Neural progenitor cell (in vitro differentiated cells): ENCODE measurements at regions not wholly inside any gene's neighbourhood (a gene's known extent, or its start where the extent isn't known, plus 50 kb on each side); places are given as distances from the start of the nearest gene placed in this dataset.

Experiments used
- DNase-seq: peaks from one replicate; pipeline ENCODE4 v3.0.0-alpha.2; 2016; ENCODE audit warnings: low spot score
- H2AFZ ChIP-seq: fragments of 200-600 bp; sonication (generic); replicated peaks from 2 replicates; pipeline ENCODE4 v1.6.1; 2016; ENCODE audit warnings: antibody characterized with exemption
- H3F3A ChIP-seq: fragments of 200-600 bp; sonication (generic); 2 replicates; pipeline ENCODE4 v1.6.1; 2016; ENCODE audit warnings: antibody characterized with exemption, low read depth
- H3K27ac ChIP-seq: fragments of 200-600 bp; sonication (generic); 2 replicates; pipeline ENCODE4 v1.5.1; 2016; ENCODE audit warnings: mild to moderate bottlenecking
- H3K27me3 ChIP-seq: fragments of 200-600 bp; sonication (generic); 2 replicates; pipeline ENCODE4 v1.6.1; 2016; ENCODE audit warnings: mild to moderate bottlenecking, moderate library complexity
- H3K36me3 ChIP-seq: fragments of 200-600 bp; sonication (generic); 2 replicates; pipeline ENCODE4 v1.5.1; 2016
- H3K4me1 ChIP-seq: fragments of 200-600 bp; sonication (generic); 2 replicates; pipeline ENCODE4 v1.6.1; 2016; ENCODE audit warnings: mixed run types
- H3K4me2 ChIP-seq: fragments of 200-600 bp; sonication (generic); 2 replicates; pipeline ENCODE4 v1.6.1; 2016
- H3K4me3 ChIP-seq: fragments of 200-600 bp; sonication (generic); 2 replicates; pipeline ENCODE4 v1.5.1; 2016
- H3K79me2 ChIP-seq: fragments of 200-600 bp; sonication (generic); 2 replicates; pipeline ENCODE4 v1.6.1; 2016; ENCODE audit warnings: low read depth
- H3K9ac ChIP-seq: fragments of 200-600 bp; sonication (generic); 2 replicates; pipeline ENCODE4 v1.6.1; 2016
- H3K9me3 ChIP-seq: fragments of 200-600 bp; sonication (generic); 2 replicates; pipeline ENCODE4 v1.5.1; 2016; ENCODE audit warnings: low read depth
- H4K20me1 ChIP-seq: fragments of 200-600 bp; sonication (generic); 2 replicates; pipeline ENCODE4 v1.6.1; 2016; ENCODE audit warnings: low read depth
- H3K27ac Mint-ChIP-seq: 3 replicates; pipeline ENCODE4 v1.8.0; 2021; ENCODE audit warnings: mixed read lengths
- H3K27me3 Mint-ChIP-seq: 2 replicates; pipeline ENCODE4 v1.8.0; 2022; ENCODE audit warnings: low read depth, mild to moderate bottlenecking, inconsistent platforms, moderate library complexity, mixed read lengths; ENCODE audit not compliant: insufficient read depth
- H3K36me3 Mint-ChIP-seq: 3 replicates; pipeline ENCODE4 v1.8.0; 2021; ENCODE audit warnings: mixed read lengths
- H3K4me1 Mint-ChIP-seq: 3 replicates; pipeline ENCODE4 v1.8.0; 2021; ENCODE audit warnings: mixed read lengths
- H3K4me3 Mint-ChIP-seq: 3 replicates; pipeline ENCODE4 v1.8.0; 2021; ENCODE audit warnings: mild to moderate bottlenecking, moderate library complexity, mixed read lengths
- H3K9me3 Mint-ChIP-seq: 3 replicates; pipeline ENCODE4 v1.8.0; 2020; ENCODE audit warnings: mixed read lengths
- EZH2 ChIP-seq: fragments of 200-600 bp; sonication (generic); IDR thresholded peaks from 2 replicates; pipeline ENCODE4 v1.6.1; 2017; ENCODE audit warnings: antibody characterized with exemption, mild to moderate bottlenecking, moderate library complexity
- EZH2phosphoT487 ChIP-seq: fragments of 200-600 bp; sonication (generic); IDR thresholded peaks from 2 replicates; pipeline ENCODE4 v1.6.1; 2017; ENCODE audit warnings: antibody characterized with exemption
- TF ChIP-seq, protein P1 (sequence below): fragments of 200-600 bp; sonication (generic); IDR thresholded peaks from 2 replicates; pipeline ENCODE4 v1.5.1; 2017; ENCODE audit warnings: antibody characterized with exemption, mild to moderate bottlenecking

DNA sequence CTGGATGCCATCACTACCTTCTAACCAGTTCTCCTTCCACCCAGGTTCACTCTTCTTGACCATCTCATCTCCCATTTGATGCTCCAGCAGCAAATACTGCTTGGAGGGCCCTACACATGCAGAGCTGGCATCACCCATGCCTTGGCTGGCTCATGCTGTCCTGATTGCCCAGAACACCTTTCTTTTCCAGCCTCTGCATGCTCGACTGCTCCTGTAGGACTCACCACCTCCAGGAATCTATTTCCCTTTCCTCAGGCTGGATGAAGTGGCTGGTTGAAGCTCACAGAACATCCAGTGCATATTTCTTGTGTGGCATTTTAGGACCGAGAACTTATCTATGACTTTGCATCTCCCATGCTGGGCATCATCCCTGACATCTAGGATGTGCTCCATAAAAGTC lies 148.3 kb downstream of the CPEB2 start:
- H3K4me1 ChIP-seq, result peaks cover 22% of the 10 kb centered on the region
- DNase-seq, result no peak
- H3K9me3 ChIP-seq, result no peaks in the 10 kb centered on the region
- no peaks in the 10 kb centered on the region for H3K27me3 Mint-ChIP-seq
- no peaks in the 10 kb centered on the region for H3K36me3 Mint-ChIP-seq
- peaks cover 29% of the 10 kb centered on the region for H3K4me1 Mint-ChIP-seq
- H3K4me3 Mint-ChIP-seq, result peak overlapping the region; percentile 72
- no peaks in the 10 kb centered on the region for H3K79me2 ChIP-seq
- no peak overlapping the region for H3K4me3 ChIP-seq
- peaks cover 10% of the 10 kb centered on the region for H3F3A ChIP-seq
- no peaks in the 10 kb centered on the region for H3K9me3 Mint-ChIP-seq
- no peak overlapping the region for H3K4me2 ChIP-seq
- TF ChIP-seq EZH2 (no peak), EZH2phosphoT487 (no peak)
- TF ChIP-seq, protein P1, sequence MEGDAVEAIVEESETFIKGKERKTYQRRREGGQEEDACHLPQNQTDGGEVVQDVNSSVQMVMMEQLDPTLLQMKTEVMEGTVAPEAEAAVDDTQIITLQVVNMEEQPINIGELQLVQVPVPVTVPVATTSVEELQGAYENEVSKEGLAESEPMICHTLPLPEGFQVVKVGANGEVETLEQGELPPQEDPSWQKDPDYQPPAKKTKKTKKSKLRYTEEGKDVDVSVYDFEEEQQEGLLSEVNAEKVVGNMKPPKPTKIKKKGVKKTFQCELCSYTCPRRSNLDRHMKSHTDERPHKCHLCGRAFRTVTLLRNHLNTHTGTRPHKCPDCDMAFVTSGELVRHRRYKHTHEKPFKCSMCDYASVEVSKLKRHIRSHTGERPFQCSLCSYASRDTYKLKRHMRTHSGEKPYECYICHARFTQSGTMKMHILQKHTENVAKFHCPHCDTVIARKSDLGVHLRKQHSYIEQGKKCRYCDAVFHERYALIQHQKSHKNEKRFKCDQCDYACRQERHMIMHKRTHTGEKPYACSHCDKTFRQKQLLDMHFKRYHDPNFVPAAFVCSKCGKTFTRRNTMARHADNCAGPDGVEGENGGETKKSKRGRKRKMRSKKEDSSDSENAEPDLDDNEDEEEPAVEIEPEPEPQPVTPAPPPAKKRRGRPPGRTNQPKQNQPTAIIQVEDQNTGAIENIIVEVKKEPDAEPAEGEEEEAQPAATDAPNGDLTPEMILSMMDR, result no peak
- no peak overlapping the region for H3K27ac ChIP-seq
- no peaks in the 10 kb centered on the region for H3K36me3 ChIP-seq
- no peaks in the 10 kb centered on the region for H3K27me3 ChIP-seq
- no peak overlapping the region for H2AFZ ChIP-seq
- H3K9ac ChIP-seq, result no peak overlapping the region
- no peaks in the 10 kb centered on the region for H4K20me1 ChIP-seq
- peak overlapping the region; percentile 62 for H3K27ac Mint-ChIP-seq

DNA sequence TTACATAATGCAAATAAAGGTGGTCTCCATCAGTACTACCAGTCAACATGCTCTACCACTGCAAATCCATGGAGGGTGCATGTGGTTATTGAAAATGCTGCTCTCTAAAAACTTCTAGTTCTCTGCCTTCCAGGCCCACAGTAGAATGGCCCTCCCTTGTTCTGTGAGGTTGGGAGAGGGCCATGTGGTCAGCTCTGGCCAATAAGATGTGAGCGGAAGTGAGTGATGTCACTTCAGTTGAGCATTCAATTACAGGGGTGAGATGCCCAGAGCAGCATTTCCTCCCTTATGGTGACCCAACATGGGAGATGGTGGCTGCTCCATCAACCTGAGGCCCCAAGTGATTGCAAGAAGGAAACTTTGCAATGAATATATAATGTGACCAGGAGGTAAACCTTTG lies 148.8 kb downstream of the CPEB2 start:
- Histone ChIP-seq H3K9ac (no peak overlapping the region), H3K4me1 (peaks cover 22% of the 10 kb centered on the region), H4K20me1 (no peaks in the 10 kb centered on the region), H2AFZ (no peak overlapping the region), H3K27me3 (no peaks in the 10 kb centered on the region), H3K27ac (no peak overlapping the region), H3K36me3 (no peaks in the 10 kb centered on the region), H3K4me3 (no peak overlapping the region), H3F3A (peaks cover 10% of the 10 kb centered on the region), H3K79me2 (no peaks in the 10 kb centered on the region), H3K4me2 (no peak overlapping the region), H3K9me3 (no peaks in the 10 kb centered on the region)
- H3K27me3 Mint-ChIP-seq, result no peaks in the 10 kb centered on the region
- no peaks in the 10 kb centered on the region for H3K36me3 Mint-ChIP-seq
- H3K9me3 Mint-ChIP-seq, result no peaks in the 10 kb centered on the region
- no peak for DNase-seq
- H3K27ac Mint-ChIP-seq, result peak overlapping the region; percentile 62
- no peak overlapping the region for H3K4me3 Mint-ChIP-seq
- peaks cover 29% of the 10 kb centered on the region for H3K4me1 Mint-ChIP-seq
- TF ChIP-seq, protein P1, result no peak
- TF ChIP-seq EZH2phosphoT487 (no peak), EZH2 (no peak)

DNA sequence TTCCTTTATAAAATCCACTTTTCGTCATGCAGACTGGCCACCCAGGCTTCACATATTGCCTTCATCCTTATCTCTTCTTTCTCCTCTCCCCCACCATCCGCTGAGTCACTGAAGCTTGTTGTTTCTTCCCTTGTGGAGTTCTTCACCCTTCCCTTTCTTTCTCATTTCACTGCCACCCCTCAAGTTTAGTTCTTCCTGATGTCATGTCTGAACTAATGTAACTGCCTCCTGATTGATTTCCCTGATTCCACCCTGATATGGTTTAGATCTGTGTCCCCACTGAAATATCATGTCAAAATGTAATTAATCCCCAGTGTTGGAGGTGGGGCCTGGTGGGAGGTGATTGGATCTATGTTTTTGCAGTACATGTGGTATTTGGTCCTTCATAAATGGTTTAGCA lies 151.4 kb downstream of the CPEB2 start:
- Histone ChIP-seq H3K9me3 (no peaks in the 10 kb centered on the region), H2AFZ (no peak overlapping the region), H4K20me1 (no peaks in the 10 kb centered on the region), H3K4me3 (no peak overlapping the region), H3K27me3 (no peaks in the 10 kb centered on the region), H3K9ac (no peak overlapping the region), H3F3A (peaks cover 16% of the 10 kb centered on the region), H3K36me3 (no peaks in the 10 kb centered on the region), H3K79me2 (no peaks in the 10 kb centered on the region), H3K4me2 (no peak overlapping the region), H3K4me1 (peaks cover 24% of the 10 kb centered on the region), H3K27ac (no peak overlapping the region)
- H3K27ac Mint-ChIP-seq, result no peak overlapping the region
- H3K27me3 Mint-ChIP-seq, result no peaks in the 10 kb centered on the region
- TF ChIP-seq, protein P1, result no peak
- TF ChIP-seq EZH2phosphoT487 (no peak), EZH2 (no peak)
- no peaks in the 10 kb centered on the region for H3K36me3 Mint-ChIP-seq
- H3K4me1 Mint-ChIP-seq, result peaks cover 22% of the 10 kb centered on the region
- no peak overlapping the region for H3K4me3 Mint-ChIP-seq
- H3K9me3 Mint-ChIP-seq, result no peaks in the 10 kb centered on the region
- no peak for DNase-seq
